Activated CD4-positive, alpha-beta T cell treated with anti-CD3 and anti-CD28 coated beads for 36 hours (primary cell): ENCODE measurements at regions not wholly inside any gene's neighbourhood (a gene's known extent, or its start where the extent isn't known, plus 50 kb on each side); places are given as distances from the start of the nearest gene placed in this dataset.

ENCODE experiments used
- ATAC-seq: fragments of 200-7000 bp; cut with Tn5 transposase; one replicate; pipeline ENCODE4 v1.10.0; 2021; ENCODE audit warnings: mild to moderate bottlenecking, moderate library complexity
- CTCF ChIA-PET: fragments of 350-600 bp; sonication (Branson Sonifier 250); formaldehyde crosslinking; loops from one replicate; lab custom pipeline; 2021; ENCODE audit warnings: antibody characterized with exemption; lab: Charles Lee
- POLR2A ChIA-PET: fragments of 350-600 bp; sonication (Branson Sonifier 250); formaldehyde crosslinking; loops from one replicate; lab custom pipeline; 2021; ENCODE audit warnings: antibody characterized with exemption, inconsistent platforms; lab: Charles Lee
- DNase-seq: peaks from one replicate; pipeline ENCODE4 v3.0.0-alpha.2; 2020
- H3K27ac Mint-ChIP-seq: one replicate; pipeline ENCODE4 v1.8.0; 2021; ENCODE audit warnings: mixed read lengths
- H3K27me3 Mint-ChIP-seq: one replicate; pipeline ENCODE4 v1.8.0; 2021; ENCODE audit warnings: mixed read lengths
- H3K36me3 Mint-ChIP-seq: one replicate; pipeline ENCODE4 v1.8.0; 2021; ENCODE audit warnings: low read depth, mixed read lengths
- H3K4me1 Mint-ChIP-seq: one replicate; pipeline ENCODE4 v1.8.0; 2021; ENCODE audit warnings: mixed read lengths
- H3K4me3 Mint-ChIP-seq: one replicate; pipeline ENCODE4 v1.8.0; 2021; ENCODE audit warnings: mild to moderate bottlenecking, moderate library complexity, mixed read lengths
- H3K9me3 Mint-ChIP-seq: one replicate; pipeline ENCODE4 v1.8.0; 2021; ENCODE audit warnings: low read depth, mixed read lengths
- intact Hi-C, 2 experiments: fragments of 100-400 bp; cut with DNase I in 1 of 2; cut with micrococcal nuclease in 1 of 2; formaldehyde crosslinking; loops; one replicate each; pipeline versions ENCODE4 v1.14.2 to v1.15.1; 2022 to 2024; cut with DNase I, micrococcal nuclease

- Mint-ChIP-seq H3K27ac (peak overlapping the region; percentile 98), H3K9me3 (peaks cover 4% of the 10 kb centered on the region), H3K36me3 (peaks cover 32% of the 10 kb centered on the region), H3K27me3 (no peaks in the 10 kb centered on the region), H3K4me3 (peak overlapping the region; percentile 30), H3K4me1 (peaks cover 86% of the 10 kb centered on the region)
- POLR2A ChIA-PET: no interaction called here
- ATAC-seq: no peak
- intact Hi-C loops: loop anchor here (5.0 to 10.0 kb wide), 2 partner anchors 270 to 977 kb away; partner anchors contain the start of gene SLC38A2 (in 1 of the 2)
- DNase-seq: no peak
- CTCF ChIA-PET: interaction anchor here (0.5 to 2.2 kb wide), 2 partner anchors 41 to 46 kb away, joined by 3 to 5 read pairs; no protein-coding TSS in a partner anchor
These were observed 272.3 kb upstream of the AMIGO2 start for GRCh38 chr12:47352067-47352466.

GRCh38 chr12:47351526-47351925 is 271.8 kb upstream of the AMIGO2 start:
- POLR2A ChIA-PET: no interaction called here
- H3K27ac Mint-ChIP-seq: peak overlapping the region; percentile 98
- ATAC-seq (no peak), DNase-seq (no peak)
- CTCF ChIA-PET: interaction anchor here (2.2 kb wide), 1 partner anchor 46 kb away, joined by 5 read pairs; no protein-coding TSS in a partner anchor
- peaks cover 30% of the 10 kb centered on the region for H3K36me3 Mint-ChIP-seq
- no peak overlapping the region for H3K4me3 Mint-ChIP-seq
- H3K9me3 Mint-ChIP-seq: peaks cover 4% of the 10 kb centered on the region
- H3K4me1 Mint-ChIP-seq: peaks cover 85% of the 10 kb centered on the region
- H3K27me3 Mint-ChIP-seq: no peaks in the 10 kb centered on the region
- intact Hi-C loops: loop anchor here (2.0 to 10.0 kb wide), 3 partner anchors 75 to 977 kb away; partner anchors contain the start of gene SLC38A2 (in 1 of the 2)

- Mint-ChIP-seq H3K4me3 (peak overlapping the region; percentile 53), H3K4me1 (peaks cover 79% of the 10 kb centered on the region), H3K27me3 (no peaks in the 10 kb centered on the region), H3K36me3 (peaks cover 32% of the 10 kb centered on the region), H3K9me3 (peaks cover 2% of the 10 kb centered on the region), H3K27ac (peak overlapping the region; percentile 98)
- intact Hi-C loops: loop anchor here (1.0 to 10.0 kb wide), 5 partner anchors 41 to 975 kb away; partner anchors contain the start of gene SLC38A2 (in 1 of the 2)
- ATAC-seq (peak; percentile 88), DNase-seq (no peak)
- CTCF ChIA-PET: interaction anchor here (0.5 kb wide), 1 partner anchor 1364 kb away, joined by 4 read pairs; no protein-coding TSS in a partner anchor
- POLR2A ChIA-PET: interaction anchor here (0.7 to 1.0 kb wide), 2 partner anchors 11 to 132 kb away, joined by 3 to 4 read pairs; no protein-coding TSS in a partner anchor
These were observed 270.3 kb upstream of the AMIGO2 start for GRCh38 chr12:47350062-47350408.

- peaks cover 79% of the 10 kb centered on the region for H3K4me1 Mint-ChIP-seq
- peaks cover 34% of the 10 kb centered on the region for H3K36me3 Mint-ChIP-seq
- ChIA-PET CTCF (interaction anchor here (0.5 kb wide), 1 partner anchor 1364 kb away, joined by 4 read pairs; no protein-coding TSS in a partner anchor), POLR2A (interaction anchor here (0.6 to 1.0 kb wide), 3 partner anchors 11 to 288 kb away, joined by 3 to 4 read pairs (median 3); no protein-coding TSS in a partner anchor)
- peak overlapping the region; percentile 98 for H3K27ac Mint-ChIP-seq
- H3K4me3 Mint-ChIP-seq: peak overlapping the region; percentile 53
- DNase-seq: peak; percentile 66
- peak; percentile 62 for ATAC-seq
- intact Hi-C loops: loop anchor here (1.0 to 10.0 kb wide), 5 partner anchors 42 to 975 kb away; partner anchors contain the start of gene SLC38A2 (in 1 of the 2)
- H3K27me3 Mint-ChIP-seq: no peaks in the 10 kb centered on the region
- H3K9me3 Mint-ChIP-seq: peaks cover 2% of the 10 kb centered on the region
These were observed 269.6 kb upstream of the AMIGO2 start for GRCh38 chr12:47349137-47350061.

GRCh38 chr12:47348206-47348605 is 268.4 kb upstream of the AMIGO2 start:
- CTCF ChIA-PET: no interaction called here
- Mint-ChIP-seq H3K27me3 (no peaks in the 10 kb centered on the region), H3K9me3 (peaks cover 4% of the 10 kb centered on the region), H3K4me3 (no peak overlapping the region), H3K27ac (peak overlapping the region; percentile 98), H3K4me1 (peaks cover 75% of the 10 kb centered on the region), H3K36me3 (peaks cover 35% of the 10 kb centered on the region)
- POLR2A ChIA-PET: no interaction called here
- no peak for ATAC-seq
- intact Hi-C loops: no loop called here
- DNase-seq: no peak

GRCh38 chr12:47346251-47347019 is 266.7 kb upstream of the AMIGO2 start:
- H3K4me3 Mint-ChIP-seq: no peak overlapping the region
- peaks cover 40% of the 10 kb centered on the region for H3K36me3 Mint-ChIP-seq
- H3K9me3 Mint-ChIP-seq: peaks cover 9% of the 10 kb centered on the region
- POLR2A ChIA-PET: interaction anchor here (1.1 kb wide), 1 partner anchor 61 kb away, joined by 3 read pairs; no protein-coding TSS in a partner anchor
- ATAC-seq (no peak), DNase-seq (no peak)
- peaks cover 61% of the 10 kb centered on the region for H3K4me1 Mint-ChIP-seq
- intact Hi-C loops: no loop called here
- H3K27me3 Mint-ChIP-seq: no peaks in the 10 kb centered on the region
- peak overlapping the region; percentile 52 for H3K27ac Mint-ChIP-seq
- CTCF ChIA-PET: interaction anchor here (0.6 to 1.9 kb wide), 6 partner anchors 16 to 127 kb away, joined by 3 to 6 read pairs (median 4); no protein-coding TSS in a partner anchor

GRCh38 chr12:47343684-47344567 is 264.2 kb upstream of the AMIGO2 start:
- H3K27ac Mint-ChIP-seq: peak overlapping the region; percentile 83
- H3K9me3 Mint-ChIP-seq: peaks cover 10% of the 10 kb centered on the region

GRCh38 chr12:47340411-47341015 is 260.8 kb upstream of the AMIGO2 start:
- peaks cover 47% of the 10 kb centered on the region for H3K36me3 Mint-ChIP-seq
- no peak overlapping the region for H3K27ac Mint-ChIP-seq
- H3K27me3 Mint-ChIP-seq: no peaks in the 10 kb centered on the region
- intact Hi-C loops: no loop called here
- H3K9me3 Mint-ChIP-seq: peaks cover 26% of the 10 kb centered on the region
- H3K4me3 Mint-ChIP-seq: no peak overlapping the region
- ChIA-PET POLR2A (no interaction called here), CTCF (no interaction called here)
- DNase-seq: no peak
- ATAC-seq: no peak
- H3K4me1 Mint-ChIP-seq: peaks cover 28% of the 10 kb centered on the region

More at GRCh38 chr12:47343684-47344567, 264.2 kb upstream of the AMIGO2 start:
- DNase-seq (no peak), ATAC-seq (peak; percentile 78)
- intact Hi-C loops: no loop called here
- no peaks in the 10 kb centered on the region for H3K27me3 Mint-ChIP-seq
- no peak overlapping the region for H3K4me3 Mint-ChIP-seq
- H3K4me1 Mint-ChIP-seq: peaks cover 38% of the 10 kb centered on the region
- peaks cover 39% of the 10 kb centered on the region for H3K36me3 Mint-ChIP-seq
- CTCF ChIA-PET: no interaction called here
- POLR2A ChIA-PET: no interaction called here

- Mint-ChIP-seq H3K36me3 (peaks cover 29% of the 10 kb centered on the region), H3K4me3 (no peak overlapping the region), H3K4me1 (peaks cover 29% of the 10 kb centered on the region), H3K27me3 (no peaks in the 10 kb centered on the region), H3K9me3 (peaks cover 23% of the 10 kb centered on the region), H3K27ac (no peak overlapping the region)
- intact Hi-C loops: no loop called here
- POLR2A ChIA-PET: no interaction called here
- ATAC-seq: no peak
- DNase-seq: no peak
- CTCF ChIA-PET: no interaction called here
These were observed 257.8 kb upstream of the AMIGO2 start for GRCh38 chr12:47337581-47337980.
